ENCODE measurements at regions not wholly inside any gene's neighbourhood (a gene's known extent, or its start where the extent isn't known, plus 50 kb on each side); places are given as distances from the start of the nearest gene placed in this dataset.
"Not testable (repeated sequence)": the region's sequence is repeated elsewhere in the genome, so short reads cannot be mapped to it uniquely, and the experiment has no call there.

DNA sequence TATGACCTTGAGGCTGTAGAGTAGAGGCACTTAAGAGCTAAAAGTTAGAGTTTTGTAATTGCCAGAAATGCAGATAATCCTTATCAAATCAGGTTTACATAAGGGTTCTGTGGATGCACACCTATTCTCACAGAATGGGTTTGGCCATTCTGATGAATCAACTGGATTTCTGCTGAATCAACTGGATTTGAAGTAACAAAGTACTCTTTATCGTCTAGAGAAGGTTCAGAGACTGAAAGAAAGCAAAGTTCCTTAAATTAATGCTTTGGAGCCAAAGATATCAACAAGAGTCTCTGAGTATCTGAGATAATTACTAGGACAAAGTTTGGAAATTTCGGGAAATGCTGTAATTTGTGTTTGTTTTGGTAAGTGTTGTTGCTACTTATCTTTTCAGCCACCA is 669.6 kb upstream of the ZNF608 start:
- no peak for DNase-seq (ENCODE audit: low spot score)

DNA sequence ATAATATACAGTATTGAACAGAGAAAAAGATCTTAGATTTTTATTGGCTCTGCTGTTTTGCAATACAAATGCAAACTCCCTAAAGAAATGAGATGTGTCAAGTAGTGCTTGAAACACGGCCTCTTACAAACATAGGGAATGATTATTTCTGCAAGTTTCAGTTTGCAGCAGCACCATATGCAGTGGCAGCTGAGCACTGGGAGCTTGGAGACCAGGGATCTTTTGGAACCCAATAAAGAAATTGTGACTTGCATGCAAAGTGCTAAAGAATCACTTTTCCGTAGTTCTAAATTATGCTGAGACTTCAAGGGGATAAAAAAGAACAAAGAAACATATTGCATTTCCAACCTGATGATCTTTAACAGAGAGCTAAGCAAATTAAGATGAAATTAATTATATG is 674.6 kb upstream of the ZNF608 start:
- DNase-seq (ENCODE audit: low spot score), result no peak

- no peak for DNase-seq (ENCODE audit: low spot score)
Measured at GRCh38 chr5:125422342-125422741, 675.9 kb upstream of the ZNF608 start.

DNA sequence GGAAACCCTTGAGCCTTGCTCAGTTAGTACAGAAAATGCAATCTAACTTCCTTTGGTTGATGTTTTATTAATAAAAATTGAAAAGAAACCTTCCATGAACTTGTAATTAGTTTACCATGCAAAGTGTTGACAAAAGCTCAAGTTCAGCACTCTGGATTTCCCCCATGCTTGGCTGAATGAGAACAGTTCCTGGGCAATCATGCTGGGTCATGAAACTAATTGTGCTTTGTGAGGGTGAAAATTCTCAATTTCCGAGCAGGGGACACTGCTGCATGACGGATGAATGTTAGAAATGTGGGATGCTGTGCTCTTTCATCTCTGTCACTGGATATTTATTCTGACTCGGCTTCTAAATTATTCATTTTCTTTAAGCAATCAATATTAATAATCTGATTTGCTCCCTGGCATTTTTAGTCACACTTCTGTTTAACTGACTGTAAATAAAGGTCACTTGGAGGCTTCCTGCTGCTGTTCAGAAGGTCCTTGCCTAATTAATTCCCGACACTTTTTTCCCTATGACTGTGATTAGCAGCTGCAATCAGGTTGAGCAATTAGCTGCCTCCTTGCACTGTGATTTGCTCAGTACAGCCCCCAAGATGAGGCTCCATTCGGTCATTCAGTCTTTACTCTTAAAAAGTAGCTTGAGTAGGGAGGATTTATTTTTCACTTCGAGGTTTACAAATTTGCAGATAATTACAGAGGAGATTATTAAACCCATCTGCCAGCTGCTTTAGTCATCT is 678.1 kb upstream of the ZNF608 start:
- no peak for DNase-seq (ENCODE audit: low spot score)

DNA sequence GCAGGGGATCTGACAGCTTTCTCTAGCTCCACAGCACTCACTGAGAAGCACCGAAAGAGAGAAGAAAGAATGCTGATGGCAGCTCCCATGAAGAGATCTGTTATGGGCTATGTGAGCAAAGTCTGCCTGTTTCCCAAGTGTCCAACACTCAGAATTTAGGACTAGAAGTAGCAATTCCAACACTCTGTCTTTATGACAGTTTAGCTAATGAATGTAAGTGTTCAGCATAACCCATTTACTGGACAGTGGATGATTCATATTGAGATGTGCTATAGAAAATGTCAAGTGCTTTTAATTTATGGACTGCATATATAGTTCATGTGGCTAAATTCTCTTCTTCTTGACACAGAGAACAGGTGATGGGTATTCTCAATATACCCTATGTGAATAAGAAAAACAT is 683.1 kb upstream of the ZNF608 start:
- DNase-seq (ENCODE audit: low spot score), result no peak

DNA sequence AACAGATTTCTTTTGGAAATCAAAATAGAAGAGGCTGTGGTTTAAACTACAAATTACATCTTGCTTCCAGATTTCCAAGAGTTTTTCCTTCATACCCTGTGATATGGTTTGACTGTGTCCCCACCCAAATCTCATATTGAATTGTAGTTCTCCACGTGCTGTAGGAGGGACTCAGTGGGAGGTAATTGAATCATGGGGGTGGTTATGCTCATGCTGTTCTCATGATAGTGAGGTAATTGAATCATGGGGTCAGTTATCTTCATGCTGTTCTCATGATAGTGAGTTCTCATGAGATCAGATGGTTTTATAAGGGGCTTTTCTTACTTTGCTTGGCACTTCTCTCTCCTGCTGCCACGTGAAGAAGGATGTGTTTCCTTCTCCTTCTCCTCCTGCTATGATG is 687.0 kb upstream of the ZNF608 start:
- DNase-seq (ENCODE audit: low spot score), result no peak

DNA sequence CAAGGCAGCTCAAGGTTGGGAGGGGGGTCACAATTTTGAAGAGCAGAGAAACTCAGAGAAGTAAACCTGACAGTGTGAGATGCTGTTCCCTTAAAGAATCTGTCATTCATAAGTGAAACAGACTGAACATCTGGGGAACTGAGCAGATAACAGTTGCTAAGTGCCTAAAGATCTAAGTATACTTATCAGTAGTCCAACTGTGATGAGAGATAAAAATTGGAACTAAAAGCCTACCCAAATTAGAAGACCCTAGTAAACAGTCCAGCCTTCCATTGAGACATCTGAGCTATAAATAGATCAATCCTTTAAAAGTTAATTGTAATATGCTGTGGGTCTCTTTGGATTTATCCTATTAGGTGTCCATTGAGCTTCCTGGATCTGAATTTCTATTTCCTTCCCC is 692.8 kb upstream of the ZNF608 start:
- DNase-seq (ENCODE audit: low spot score), result no peak

GRCh38 chr5:125440905-125441304 is 694.5 kb upstream of the ZNF608 start:
- DNase-seq (ENCODE audit: low spot score), result no peak

GRCh38 chr5:125446986-125447385 is 700.5 kb upstream of the ZNF608 start:
- DNase-seq (ENCODE audit: low spot score), result no peak

GRCh38 chr5:125450771-125451170 is 704.3 kb upstream of the ZNF608 start:
- no peak for DNase-seq (ENCODE audit: low spot score)

DNA sequence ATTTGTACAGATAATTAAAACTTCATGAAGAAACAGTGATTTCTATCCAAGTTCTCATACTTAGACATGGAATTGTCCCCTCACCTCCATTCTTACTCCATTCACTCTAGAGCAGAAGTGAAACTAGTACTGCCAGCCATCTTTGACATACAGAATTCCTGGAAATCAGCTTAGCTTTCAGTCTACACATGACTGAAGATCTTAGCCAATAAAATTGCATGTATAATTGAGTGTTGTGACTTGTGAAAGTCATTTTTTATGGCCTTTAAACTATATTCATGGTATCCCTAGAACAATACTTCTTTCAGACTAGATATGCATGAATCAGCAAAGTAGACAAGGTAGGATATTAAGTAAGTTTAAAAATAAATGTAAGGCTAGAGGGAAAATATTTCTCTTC is 705.2 kb upstream of the ZNF608 start:
- DNase-seq (ENCODE audit: low spot score), result no peak

GRCh38 chr5:125452991-125453390 is 706.6 kb upstream of the ZNF608 start:
- DNase-seq (ENCODE audit: low spot score), result no peak

- no peak for DNase-seq (ENCODE audit: low spot score)
Measured at GRCh38 chr5:125455041-125455440, 708.6 kb upstream of the ZNF608 start.

GRCh38 chr5:125456005-125456404 is 709.6 kb upstream of the ZNF608 start:
- DNase-seq (ENCODE audit: low spot score), result not testable (repeated sequence)

GRCh38 chr5:125457617-125458016 is 711.2 kb upstream of the ZNF608 start:
- DNase-seq (ENCODE audit: low spot score), result no peak

- DNase-seq (ENCODE audit: low spot score), result not testable (repeated sequence)
Measured at GRCh38 chr5:125458949-125459348, 712.5 kb upstream of the ZNF608 start.

DNA sequence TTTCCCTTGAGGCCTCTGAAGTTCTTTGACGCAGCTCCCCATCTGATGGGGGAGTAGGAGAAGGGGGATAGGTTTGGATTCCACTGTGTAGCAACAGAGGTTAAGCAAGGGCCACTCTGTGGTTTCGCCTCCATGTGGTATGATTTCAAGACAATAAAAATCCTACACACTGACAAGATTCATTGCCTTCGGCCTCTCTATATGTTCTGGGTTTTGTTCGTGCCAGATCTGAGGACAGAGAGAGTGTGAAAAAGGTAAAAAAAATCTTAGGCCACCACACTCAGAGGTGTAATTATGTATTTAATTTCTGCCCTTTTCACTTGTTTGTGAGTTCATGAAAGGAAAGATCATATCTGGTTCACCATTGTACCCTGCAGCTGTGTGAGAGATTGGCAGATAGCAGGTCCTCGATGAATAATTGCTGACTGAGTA is 715.2 kb upstream of the ZNF608 start:
- DNase-seq (ENCODE audit: low spot score), result no peak

GRCh38 chr5:125463466-125464092 is 717.1 kb upstream of the ZNF608 start:
- no peak for DNase-seq (ENCODE audit: low spot score)

DNA sequence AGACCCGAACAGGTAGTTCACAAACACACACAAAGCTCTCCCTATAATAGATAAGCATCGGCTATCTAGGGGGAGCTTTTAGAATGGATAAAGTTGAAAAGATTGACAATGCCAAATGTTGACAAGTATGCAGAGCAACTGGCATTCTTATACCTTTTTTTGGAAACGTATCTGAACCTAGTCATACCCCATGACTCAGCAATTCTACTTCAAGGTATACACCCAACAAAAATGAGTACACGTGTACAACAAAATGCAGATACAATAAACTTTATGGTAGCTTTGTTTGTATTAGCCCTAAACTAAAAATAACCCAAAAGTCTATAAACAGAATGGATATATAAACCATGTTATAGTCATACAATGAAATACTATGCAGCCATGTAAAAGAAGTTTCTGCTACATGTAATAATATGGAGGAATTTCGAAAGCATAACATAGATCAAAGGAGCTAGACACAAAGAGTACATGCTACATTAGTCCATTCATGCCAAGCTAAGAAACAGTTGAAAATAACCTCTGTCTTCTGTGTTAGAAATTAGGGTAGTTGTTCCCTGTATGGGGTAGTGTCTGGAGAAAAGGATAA is 718.5 kb upstream of the ZNF608 start:
- DNase-seq (ENCODE audit: low spot score), result no peak

DNA sequence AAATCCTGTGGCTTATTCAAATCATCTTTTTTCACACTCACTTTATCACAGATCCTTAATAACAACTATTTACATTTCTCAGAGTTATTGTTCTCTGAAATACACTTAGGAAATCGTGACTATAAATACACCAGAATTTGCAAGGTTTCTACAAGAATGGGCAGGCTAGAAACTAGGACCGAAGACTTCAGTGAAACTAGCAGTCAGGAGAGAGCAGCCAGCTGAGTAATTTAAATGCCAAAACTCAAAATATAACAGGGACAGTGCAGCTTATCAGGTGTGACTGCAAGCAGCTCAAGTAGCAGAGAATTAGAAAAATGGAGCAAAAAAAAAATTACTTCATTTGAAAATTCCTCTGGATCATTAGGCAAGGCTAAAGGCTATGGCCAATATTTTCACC is 719.3 kb upstream of the ZNF608 start:
- DNase-seq (ENCODE audit: low spot score), result no peak

DNA sequence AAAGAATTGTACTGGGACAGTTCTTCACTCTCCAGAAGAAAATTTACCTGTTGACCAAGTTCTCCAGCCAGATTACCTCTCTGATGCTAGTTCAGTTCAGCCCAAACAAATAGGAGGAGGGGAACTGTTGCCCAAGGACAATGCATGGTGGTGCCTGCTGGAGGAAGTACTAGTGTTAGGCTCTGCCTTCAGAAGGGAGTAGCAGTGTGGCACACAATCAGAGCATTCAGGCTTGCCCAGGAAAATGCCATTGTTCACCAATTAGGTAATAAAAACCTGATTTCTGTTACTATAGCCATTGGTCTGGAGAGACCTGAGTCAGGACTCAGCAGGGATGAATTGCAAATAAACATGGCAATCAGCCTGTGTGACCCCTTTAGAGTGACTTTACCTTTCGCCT is 720.8 kb upstream of the ZNF608 start:
- no peak for DNase-seq (ENCODE audit: low spot score)

- no peak for DNase-seq (ENCODE audit: low spot score)
Measured at GRCh38 chr5:125470280-125470902, 724.0 kb upstream of the ZNF608 start.

All from kidney capillary endothelial cell (primary cell).